NCI-H69 (cell line): ENCODE measurements at regions not wholly inside any gene's neighbourhood (a gene's known extent, or its start where the extent isn't known, plus 50 kb on each side); places are given as distances from the start of the nearest gene placed in this dataset.
A peak's percentile ranks its signal among the peaks of the same experiment; 100 is the strongest.

Experiments
- DNase-seq: peaks from one replicate; lab custom pipeline; 2025; lab: John Stamatoyannopoulos, UW

DNA sequence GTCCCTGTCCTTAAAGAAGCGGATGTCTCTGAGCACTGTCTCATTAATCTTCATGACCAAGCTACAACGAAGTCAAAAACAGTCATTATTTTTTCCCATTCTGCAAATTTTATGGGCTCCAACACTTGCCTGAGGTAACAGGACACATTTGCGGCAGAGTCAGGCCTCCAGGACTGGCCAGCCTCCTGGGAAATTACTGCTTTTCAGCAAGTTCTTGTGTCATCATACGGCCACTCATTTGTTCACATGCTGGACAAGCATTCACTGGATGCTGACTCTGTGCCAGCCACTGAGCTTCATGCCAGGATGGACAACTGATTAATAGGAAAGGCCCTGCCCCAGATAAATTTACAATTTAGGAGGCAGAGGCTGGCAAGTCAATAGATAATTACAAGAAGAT is 305.7 kb downstream of the ACTL7B start:
- DNase-seq, result no peak

DNA sequence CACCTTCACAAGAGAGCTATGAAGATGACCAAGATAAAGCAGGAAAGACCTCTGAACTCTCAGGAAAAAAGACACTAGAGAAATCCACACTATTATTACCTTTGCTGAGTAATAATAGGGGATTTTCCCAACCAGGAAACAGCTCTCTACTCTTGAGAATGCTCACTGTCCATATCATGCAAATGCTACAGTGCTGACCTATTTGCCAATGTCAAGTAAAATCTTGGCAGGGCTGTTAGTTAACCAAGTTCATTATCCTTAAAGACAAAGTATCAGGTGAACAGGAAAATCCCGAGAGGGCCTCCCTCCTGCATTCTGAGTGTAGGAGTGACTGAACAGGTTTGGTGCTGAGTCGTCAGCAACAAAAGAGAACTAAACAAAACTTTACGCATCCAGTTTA is 306.6 kb downstream of the ACTL7B start:
- peak; percentile 40 for DNase-seq

DNA sequence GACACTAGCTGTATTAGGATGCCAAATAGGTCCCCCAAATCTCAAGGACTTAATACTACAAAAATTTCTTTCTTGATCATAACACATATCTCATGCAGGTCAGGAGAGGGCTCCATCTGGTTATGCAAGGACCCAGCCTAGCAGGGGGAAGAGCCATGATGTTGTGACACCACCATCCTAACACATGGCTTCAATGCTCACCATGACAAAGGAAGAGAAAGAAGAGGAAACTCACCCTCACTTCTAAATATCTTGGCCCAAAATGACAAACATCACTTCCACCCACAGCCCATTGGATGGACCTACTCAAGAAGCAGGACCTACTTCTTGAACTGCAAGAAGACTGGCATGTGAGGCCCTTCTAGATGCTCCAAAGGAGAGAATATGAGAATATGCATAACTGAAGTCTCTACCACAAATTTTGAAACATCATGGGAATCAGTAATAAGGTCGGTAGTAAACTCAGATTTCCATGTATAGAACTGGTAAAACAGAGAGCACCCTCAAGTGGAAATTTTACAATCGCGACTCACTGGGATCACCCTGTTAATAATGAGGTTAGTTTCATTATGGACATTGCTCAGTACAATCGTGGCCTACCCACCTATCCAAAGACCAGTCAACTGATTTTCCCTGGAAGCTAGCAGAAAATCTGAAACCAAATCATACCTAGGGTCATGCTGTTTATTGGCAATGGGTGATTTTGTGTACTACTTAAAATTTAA is 308.2 kb downstream of the ACTL7B start:
- DNase-seq, result no peak

DNA sequence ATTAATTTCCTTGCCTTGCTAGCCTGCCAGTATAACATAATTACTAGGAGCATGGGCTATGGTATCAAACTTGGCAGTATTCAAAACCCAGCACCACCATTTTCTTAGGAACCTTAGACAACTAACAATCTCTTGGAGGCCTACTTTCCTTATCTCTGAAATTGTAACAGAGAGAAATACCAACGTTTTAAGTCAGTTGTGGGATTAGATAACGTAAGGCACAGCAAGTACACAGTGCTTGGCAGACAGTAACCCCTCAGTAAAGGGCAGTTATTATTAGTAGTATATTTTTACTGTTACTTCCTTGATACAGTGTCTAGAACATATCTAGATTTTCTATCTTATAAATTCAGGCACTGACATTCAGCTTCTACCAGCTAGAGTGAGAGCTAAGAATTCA is 309.6 kb downstream of the ACTL7B start:
- no peak for DNase-seq

DNA sequence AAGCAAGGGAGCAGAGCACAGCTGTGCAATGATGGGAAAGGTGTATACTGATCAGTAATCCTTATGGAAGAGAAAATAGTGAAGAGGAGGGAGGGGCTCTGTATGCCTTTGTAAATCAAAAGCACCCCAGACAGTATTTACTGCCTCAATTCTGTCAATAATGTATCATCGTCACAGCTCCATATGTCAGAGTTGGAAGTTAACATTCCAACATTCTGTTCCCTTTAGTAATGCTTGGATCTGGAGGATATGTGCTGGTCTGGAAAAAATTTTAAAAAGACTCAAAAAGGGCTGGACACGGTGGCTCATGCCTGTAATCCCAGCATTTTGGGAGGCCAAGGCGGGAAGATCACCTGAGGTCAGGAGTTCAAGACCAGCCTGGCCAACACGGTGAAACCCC is 310.4 kb downstream of the ACTL7B start:
- no peak for DNase-seq

DNA sequence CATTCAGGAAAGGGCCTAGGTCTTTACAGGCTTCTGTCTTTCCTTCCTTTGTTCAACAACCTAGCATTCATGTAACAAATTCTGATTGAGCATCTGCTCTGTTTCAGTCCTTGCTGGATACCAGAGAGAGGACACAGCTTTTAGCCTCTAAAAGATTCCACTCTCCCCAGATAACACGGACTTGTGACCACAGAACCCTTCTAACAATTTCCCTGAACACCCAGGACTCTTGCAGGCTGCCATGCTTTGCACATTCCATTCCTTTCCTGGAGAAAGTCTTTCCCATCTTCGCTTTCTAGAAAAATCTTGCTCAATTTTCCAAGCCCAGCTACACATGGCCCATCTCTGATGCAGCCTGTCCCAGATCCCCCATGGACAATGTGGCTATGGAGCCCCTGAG is 310.9 kb downstream of the ACTL7B start:
- DNase-seq, result no peak

DNA sequence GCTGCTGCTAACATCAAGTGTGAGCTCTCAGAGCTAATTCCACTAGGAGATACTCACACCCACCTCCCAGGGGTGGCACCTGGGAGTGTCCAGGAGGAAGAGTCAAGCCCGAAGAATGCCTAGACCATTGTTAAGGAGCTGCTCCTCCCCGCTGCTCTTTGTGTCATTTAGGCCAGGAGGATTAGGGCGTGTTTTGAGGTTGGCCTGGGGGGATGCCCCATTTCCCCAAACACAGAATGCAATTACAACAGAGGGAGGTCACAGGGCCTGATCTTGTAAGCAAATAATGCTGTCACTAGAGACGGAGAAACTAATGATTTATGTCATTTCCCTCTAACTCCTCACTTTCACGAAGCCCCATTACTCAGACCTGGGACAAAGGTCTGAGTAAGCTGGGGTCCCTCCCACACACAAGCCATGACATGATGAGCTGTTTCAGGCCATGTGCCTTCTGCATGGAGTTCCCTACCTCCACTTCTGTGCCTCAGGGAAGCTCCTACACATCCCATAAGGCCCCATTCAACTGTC is 312.5 kb downstream of the ACTL7B start:
- peak; percentile 92 for DNase-seq

DNA sequence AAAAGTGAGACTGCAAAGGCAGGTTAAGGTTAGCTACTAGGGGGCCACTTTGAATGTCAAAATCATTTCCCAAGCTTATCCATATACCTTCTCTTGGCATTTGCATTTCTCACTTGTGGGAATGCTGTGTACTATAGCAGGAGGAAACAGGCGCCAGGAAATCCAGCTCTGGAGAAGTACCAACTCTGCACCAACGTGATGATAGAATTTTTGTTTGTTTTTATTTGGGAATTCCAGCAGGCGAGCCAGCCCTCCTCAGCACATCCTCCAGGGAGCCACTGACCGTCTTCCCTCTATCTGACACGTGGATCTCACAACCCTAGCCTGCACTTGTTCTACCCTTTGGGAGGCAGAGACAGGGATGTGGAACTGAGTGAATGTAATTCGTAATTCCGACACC is 318.0 kb downstream of the ACTL7B start:
- no peak for DNase-seq

DNA sequence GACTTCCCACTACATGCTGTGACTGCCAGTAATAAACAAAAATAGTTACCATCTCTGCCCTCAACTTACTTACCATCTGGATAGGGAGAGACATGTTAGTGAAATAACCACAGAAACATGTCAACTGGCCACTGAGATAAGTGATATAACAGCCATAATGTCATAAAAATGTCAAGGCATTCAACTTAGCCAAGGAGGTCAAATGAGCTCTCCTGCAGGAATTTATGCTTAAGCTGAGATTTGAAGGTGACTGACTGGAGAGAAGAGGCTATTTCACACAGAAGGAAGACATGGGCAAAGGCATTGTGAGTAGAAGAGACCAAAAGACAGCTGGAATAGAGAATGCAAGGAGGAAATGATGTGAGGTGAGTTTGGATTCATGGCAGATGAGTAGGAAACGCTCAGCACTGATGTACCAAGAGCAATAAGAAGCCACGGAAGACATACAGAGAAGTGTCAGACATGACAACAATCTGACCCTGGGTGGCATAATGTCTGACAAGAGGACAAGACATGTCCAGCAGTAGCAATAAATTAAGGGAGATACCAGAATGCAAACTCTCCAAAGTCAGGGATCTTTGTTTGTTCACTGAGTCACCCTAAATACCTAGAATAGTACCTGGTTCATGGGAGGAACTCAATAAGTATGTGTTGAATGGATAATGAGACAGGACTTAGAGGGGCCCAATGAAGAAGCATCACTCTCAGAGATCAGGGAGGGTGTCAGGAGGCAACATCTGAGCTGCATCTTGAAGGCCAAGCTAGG is 318.8 kb downstream of the ACTL7B start:
- DNase-seq, result no peak

DNA sequence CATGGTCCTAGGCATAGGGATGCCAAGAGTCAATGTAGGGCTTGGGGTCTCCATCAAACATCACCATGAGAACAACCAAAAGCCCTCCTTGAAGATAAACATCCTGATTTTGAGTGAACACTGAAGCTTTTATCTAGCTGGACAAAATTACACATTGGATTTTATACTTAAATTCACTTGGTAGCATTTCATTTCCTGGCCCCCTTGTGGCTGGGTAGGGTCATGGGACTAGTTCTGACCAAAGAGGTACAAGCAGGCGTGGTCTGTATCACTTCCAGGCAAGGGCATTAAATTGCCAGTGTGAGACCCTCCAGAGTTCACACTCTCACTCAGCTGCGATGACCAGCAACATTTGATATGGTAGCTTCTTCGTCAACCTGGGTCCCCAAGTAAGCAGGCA is 320.3 kb downstream of the ACTL7B start:
- DNase-seq, result peak; percentile 45

DNA sequence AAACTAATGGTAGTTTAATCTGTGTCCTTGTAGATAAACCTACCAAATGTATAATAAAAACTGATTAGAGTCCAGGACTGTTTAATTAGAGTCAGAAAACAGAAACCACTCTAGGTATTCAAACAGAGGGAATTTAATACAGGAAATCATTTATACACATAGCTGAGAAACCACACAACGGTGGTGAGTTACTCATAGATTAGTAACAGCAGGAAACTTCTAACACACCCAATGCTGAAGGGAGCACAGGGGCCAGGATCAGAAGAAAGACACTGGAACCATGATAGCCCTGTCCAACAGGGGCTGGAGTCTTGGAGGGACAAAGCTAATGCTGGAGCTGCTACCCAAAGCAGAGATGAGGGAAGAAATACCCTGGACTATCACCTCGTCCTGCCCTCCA is 321.0 kb downstream of the ACTL7B start:
- DNase-seq, result no peak

DNA sequence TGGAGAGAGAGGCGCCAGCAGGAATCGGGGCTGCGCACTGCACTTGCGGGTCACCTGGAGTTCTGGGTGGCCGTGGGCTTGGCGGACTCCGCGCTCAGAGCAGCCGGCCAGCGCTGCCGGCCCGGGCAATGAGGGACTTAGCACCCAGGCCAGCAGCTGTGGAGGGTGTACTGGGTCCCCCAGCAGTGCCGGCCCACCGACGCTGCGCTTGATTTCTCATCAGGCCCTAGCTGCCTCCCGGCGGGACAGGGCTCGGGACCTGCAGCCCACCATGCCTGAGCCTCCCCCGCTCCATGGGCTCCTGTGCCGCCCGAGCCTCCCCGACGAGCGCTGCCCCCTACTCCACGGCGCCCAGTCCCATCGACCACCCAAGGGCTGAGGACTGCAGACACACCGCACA is 325.6 kb downstream of the ACTL7B start:
- DNase-seq, result no peak

DNA sequence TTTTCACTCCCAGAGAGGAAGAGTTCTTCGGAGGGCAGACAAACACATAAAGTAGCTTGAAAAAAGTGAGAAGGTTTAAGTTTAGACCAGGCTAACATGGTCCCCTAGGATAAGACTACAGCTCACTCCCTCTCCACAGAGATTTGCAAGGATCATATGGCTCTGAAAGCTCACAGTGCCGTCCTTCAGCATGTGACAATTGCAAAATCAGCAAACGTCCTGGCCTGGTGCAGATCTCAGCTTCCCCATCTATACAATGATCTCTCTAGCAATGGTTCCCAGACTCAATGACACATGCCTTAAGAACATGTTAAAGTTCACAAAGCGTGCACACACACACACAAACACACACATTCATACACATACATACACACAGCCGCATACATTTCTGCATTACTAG is 327.6 kb downstream of the ACTL7B start:
- DNase-seq, result no peak

DNA sequence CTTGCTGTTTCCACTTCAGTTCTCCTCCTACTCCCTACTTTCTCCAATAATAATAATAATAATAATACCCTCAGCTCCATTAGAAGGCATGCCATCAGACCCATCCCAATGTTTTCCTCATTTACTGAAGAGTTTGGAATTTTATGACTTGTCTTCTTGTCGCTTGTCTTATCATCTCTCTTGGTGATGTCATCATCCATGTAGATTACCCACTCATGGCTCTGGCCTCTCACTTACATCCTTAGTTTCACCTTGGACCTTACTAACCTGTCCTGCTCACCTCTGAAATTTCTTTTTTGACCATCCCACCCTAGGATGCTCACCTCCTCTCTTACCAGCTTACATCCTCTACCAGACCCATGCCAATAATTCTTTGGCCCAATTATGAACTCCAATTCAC is 329.3 kb downstream of the ACTL7B start:
- DNase-seq, result no peak

DNA sequence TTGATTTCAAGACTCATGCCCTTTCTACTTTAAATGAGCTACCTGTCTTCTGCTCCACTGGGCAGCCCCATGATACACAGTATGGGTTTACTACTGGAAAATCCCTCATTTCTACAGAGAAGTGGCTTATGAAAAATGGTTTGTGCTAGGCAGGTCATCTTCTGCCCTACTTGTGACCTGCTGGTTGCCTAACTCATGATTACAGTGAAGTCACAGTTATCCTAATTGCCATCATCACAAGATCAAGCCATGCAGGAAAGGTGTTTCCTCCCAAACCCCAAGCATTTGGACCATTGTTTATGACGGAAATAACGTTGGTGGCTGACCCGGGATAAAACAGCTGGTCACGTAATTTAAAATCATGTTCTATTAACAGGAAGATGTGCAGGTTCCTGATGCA is 330.6 kb downstream of the ACTL7B start:
- DNase-seq, result no peak

DNA sequence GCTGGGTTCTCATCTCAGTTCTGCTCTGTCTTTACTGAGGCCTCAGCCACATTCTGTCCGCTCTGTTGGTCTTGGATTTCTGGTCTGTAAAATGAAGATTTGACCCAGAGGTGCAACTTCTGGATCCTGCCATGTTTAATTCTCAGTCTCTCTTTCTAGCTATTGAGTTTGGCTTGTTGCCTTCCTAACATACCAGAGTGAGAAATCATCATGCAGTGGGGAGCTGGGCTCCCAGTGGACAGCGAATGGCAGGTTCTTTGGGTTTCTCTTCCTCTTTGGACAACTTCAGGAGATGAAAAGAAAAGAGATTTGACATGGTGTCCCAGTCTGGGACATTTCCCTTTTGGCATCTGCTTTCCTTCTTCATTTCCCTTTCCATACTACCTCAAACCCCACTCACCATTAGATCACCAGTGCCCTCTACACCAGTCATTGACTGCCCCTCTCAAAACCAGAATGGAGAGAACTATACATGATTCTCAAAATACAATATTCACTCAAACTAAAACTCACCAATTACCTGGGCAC is 334.7 kb downstream of the ACTL7B start:
- no peak for DNase-seq

DNA sequence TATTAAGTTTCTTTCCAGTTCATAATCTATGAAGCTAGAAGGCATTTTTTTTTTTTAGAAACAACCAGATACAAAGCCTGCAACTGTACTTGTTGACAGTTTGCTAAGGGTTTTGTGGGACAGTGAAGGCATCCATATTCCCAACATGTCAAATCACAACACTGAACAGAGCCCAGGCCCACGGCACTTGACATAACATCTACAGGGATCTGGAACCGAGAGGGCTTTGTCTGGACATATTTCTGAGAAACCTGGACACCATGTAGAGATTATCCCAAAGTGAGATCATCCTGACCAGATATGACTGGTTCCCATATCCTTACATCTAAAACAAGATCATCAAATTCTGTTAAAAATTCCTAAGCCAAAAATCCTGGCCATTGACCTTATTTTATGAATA is 336.3 kb downstream of the ACTL7B start:
- DNase-seq, result no peak

DNA sequence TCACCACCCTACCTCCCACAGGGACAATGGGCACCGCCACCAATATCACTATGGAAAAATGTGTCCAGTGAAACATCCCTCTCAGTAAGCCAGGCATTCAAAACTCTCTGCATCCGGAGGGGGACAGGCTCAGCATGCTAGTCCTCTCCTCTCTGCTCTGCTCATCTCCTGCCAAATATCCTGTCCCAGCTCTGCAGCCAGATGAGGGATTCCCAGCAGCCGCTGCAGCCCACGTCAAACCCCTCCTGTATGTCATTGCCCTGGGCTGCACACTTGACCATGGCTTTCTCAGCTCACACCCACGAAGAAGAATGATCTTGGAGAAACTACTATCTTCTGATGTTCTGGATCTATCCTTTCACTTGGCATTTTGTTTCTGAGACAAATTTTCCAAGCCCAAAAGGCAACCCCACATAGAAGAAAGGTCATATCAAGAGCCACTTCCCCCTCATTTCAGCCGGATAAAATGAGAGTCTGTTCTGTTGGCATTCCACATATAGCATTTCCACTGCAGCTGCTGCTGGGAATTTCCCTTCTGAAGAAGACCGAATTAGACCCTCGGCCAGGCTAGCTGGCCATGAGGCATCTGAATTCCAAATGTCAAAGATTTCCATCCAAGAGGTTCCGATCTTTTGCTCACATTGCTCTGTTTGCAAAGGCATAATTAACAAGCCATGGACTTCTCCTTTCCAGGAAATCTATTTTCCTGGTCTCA is 338.0 kb downstream of the ACTL7B start:
- DNase-seq, result no peak

DNA sequence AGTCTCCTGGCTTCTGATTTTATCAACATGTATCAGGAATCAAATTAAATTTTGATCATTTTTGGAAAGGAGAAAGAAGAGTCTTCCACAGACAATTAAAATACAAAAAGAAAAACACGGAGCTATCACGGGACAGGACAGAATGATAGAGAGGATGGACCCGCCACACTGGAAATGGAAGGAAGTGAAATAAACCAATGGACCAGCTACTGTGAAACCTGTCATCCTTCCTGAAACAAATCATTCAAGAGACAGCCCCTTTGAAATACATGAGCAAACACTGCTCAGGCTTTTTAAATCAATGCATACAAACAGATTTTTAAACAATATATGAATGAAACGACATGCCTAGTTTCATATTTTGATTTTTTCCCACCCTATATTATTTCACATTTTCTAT is 339.4 kb downstream of the ACTL7B start:
- no peak for DNase-seq

DNA sequence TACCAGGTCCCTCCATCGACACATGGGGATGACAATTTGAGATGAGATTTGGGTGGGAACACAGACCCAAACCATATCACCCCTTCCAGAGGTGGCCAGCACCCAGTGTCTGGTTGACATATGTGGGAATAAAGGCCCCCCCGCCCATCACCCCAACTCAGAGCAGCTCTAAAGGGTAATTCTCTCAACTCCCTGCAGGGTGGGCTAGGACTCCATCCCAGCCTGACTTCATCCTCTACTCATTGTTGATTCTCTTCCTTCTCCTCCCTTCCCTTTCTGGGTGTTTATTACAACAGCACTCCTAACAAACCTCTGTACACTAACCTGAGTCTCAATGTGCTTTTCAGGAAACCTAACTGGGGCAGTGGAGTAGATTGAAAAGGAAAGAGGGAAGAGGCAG is 339.9 kb downstream of the ACTL7B start:
- DNase-seq, result no peak

DNA sequence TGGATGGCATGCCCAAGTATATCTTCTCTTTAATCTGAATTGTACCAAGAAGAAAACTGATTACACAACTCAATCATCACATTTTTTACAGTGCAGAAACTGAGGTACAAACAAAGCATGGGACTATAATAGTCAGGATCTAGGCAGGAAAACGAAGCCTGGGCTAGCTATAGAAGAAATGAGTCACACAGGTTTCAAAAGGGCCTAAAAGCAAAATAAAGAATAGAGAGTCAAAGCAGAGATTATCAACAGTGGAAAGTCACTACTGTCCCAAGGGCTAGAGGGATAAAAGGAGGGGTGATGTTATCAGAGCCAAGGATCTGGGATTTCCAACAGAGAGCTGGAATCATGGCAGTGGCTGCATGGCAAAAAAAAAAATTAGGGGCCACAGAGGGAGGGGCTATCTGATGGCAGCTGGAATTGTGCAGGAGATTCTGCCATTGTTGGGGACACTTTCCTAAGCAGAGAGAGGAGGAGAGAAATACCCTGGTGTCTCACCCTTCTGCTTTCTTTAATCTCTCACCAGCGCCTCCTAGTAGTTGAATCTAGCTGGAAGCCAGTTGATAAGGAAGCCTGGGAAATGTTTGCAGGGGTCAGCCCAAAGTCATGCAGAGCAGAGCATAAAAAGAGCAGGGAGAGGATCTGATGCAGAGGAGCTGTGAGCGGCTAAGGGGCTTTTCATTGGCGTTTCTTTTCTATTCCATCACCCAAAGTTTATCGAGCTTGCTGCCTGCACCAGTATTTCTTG is 343.2 kb downstream of the ACTL7B start:
- DNase-seq, result peak; percentile 6

DNA sequence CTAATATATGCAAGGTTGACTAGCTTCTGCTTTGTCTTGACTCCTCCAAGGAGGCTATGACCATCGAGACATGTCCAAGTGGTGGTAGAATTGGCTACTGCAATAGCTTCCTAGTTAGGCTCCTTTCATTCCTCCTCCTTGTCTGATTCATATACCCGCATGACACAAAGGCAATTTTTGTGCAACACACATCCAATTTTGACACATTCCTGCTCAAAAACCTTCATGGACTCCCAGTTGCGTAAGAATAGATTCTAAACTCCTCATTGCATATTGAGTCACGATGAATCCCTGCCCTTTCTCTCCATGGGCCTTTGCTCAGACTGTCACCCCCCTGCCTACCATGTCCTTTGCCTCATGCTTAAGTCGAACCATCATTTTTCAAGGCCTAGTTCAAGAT is 344.5 kb downstream of the ACTL7B start:
- DNase-seq, result no peak
